ENCODE measurements at regions not wholly inside any gene's neighbourhood (a gene's known extent, or its start where the extent isn't known, plus 50 kb on each side); places are given as distances from the start of the nearest gene placed in this dataset.

DNA sequence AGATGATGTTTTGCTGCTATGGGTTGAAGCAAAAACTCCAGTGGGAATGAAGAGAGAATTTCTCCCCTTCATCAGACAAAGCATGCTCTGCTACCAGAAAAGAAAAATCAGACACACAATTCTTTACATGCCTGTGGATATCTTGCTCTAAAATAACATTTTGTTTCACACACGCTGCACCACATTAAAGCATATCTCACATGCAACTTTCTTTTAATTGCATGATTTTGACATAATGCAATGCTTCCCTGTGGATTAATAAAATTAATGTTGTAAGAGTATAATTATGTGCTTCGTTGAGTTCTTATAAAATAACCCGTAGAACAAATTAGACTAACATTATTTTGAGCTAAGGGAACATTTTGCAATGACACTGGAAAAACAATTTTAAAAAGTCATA is 2230.7 kb downstream of the PCDH7 start:
- no peak overlapping the region for H2BK12ac ChIP-seq (ENCODE audit: low read depth, low read length)
- H3K79me1 ChIP-seq (ENCODE audit: low read depth, low read length), result no peaks in the 10 kb centered on the region
- no peak overlapping the region for H3K4me2 ChIP-seq (ENCODE audit: insufficient read depth in 1 of 2, low read depth in 2 of 2, low read length in 2 of 2)
- H4K5ac ChIP-seq (ENCODE audit: insufficient read length, low read depth, low read length), result no peak overlapping the region
- H2BK20ac ChIP-seq (ENCODE audit: low read length), result no peak overlapping the region
- no peaks in the 10 kb centered on the region for H4K20me1 ChIP-seq (replicated peaks in 1 of 2; ENCODE audit: control insufficient read depth in 1 of 2, insufficient read depth in 2 of 2, low read length in 2 of 2)
- H3K4me1 ChIP-seq (replicated peaks in 1 of 4; ENCODE audit: control insufficient read depth in 3 of 4, insufficient read depth in 4 of 4, low read length in 3 of 4), result no peaks in the 10 kb centered on the region
- H3K23ac ChIP-seq (ENCODE audit: insufficient read length), result no peak overlapping the region
- ChIA-PET POLR2A (ENCODE audit: partially characterized antibody) (no interaction called here), CTCF (ENCODE audit: partially characterized antibody) (interaction anchor here (1.3 to 2.1 kb wide), 2 partner anchors 12 to 111 kb away, joined by 5 read pairs; no protein-coding TSS in a partner anchor)
- no peaks in the 10 kb centered on the region for H3K27me3 ChIP-seq (replicated peaks in 1 of 4; ENCODE audit: control insufficient read depth in 3 of 4, extremely low read depth in 1 of 4, insufficient read depth in 3 of 4, low read length in 3 of 4)
- no peaks in the 10 kb centered on the region for H3K23me2 ChIP-seq (ENCODE audit: low read depth, low read length)
- H3K36me3 ChIP-seq (ENCODE audit: control insufficient read depth in 2 of 4, insufficient read depth in 4 of 4, low read length in 3 of 4), result no peaks in the 10 kb centered on the region
- no peak overlapping the region for H4K8ac ChIP-seq (ENCODE audit: extremely low read depth, insufficient read depth, low read length)
- H3K18ac ChIP-seq (ENCODE audit: extremely low read depth, low read length), result no peak overlapping the region
- H3K14ac ChIP-seq (ENCODE audit: insufficient read length), result no peak overlapping the region
- 98% methylated on average over 3 of the region's 3 CpGs; no CpG with 5 or more reads in 1 of the 2 experiments for WGBS, 2 experiments (ENCODE audit: extremely low coverage in 1 of 2, insufficient coverage in 1 of 2, insufficient read length in 1 of 2, insufficient replicate concordance in 2 of 2, low coverage in 1 of 2, low lambda C conversion rate in 2 of 2, missing lambda C conversion rate in 1 of 2)
- no peaks in the 10 kb centered on the region for H3K79me2 ChIP-seq (ENCODE audit: control insufficient read depth in 1 of 2, insufficient read depth in 2 of 2, low read length in 2 of 2)
- FAIRE-seq, result no peak
- H2BK15ac ChIP-seq (ENCODE audit: low read length), result no peak overlapping the region
- H2BK120ac ChIP-seq (replicated peaks; ENCODE audit: low read depth, low read length), result no peak overlapping the region
- no peaks in the 10 kb centered on the region for H3K9me3 ChIP-seq (ENCODE audit: insufficient read depth in 2 of 2, low read depth in 1 of 2, low read length in 1 of 2)
- H2AK5ac ChIP-seq (ENCODE audit: low read depth, low read length), result no peak overlapping the region
- no peak overlapping the region for H4K91ac ChIP-seq (replicated peaks; ENCODE audit: insufficient read length, low read length)
- no peak overlapping the region for H3K9ac ChIP-seq (replicated peaks in 1 of 4; ENCODE audit: extremely low read depth in 1 of 4, low read depth in 3 of 4, low read length in 3 of 4)
- H3K27ac ChIP-seq (ENCODE audit: low read depth, low read length), result no peak overlapping the region
- no peak overlapping the region for H2AFZ ChIP-seq (ENCODE audit: low read length)
- no peak overlapping the region for H2BK5ac ChIP-seq (ENCODE audit: low read depth, low read length)
- no peak overlapping the region for H3K4ac ChIP-seq (replicated peaks; ENCODE audit: insufficient read length, low read depth, low read length)
- no peak overlapping the region for H3K56ac ChIP-seq (replicated peaks; ENCODE audit: insufficient read length, low read depth, low read length)
- no peak for DNase-seq (ENCODE audit: low read depth in 1 of 2, low spot score in 2 of 2)
- H3K4me3 ChIP-seq (ENCODE audit: extremely low read depth in 1 of 4, insufficient read depth in 2 of 4, low read depth in 3 of 4, low read length in 4 of 4), result no peak overlapping the region
- TF ChIP-seq SAP30 (IDR thresholded peaks at IDR 0.05; ENCODE audit: insufficient read depth, insufficient replicate concordance, low read length), result no peak
- TF ChIP-seq BCL11A (IDR thresholded peaks at IDR 0.05; ENCODE audit: low read depth in 2 of 2, low read length in 2 of 2), result no peak
- no peak for TF ChIP-seq CBX5 (IDR thresholded peaks at IDR 0.05; ENCODE audit: low read depth, low read length)
- no peak for TF ChIP-seq NANOG (IDR thresholded peaks at IDR 0.05; ENCODE audit: insufficient read depth, low read depth, low read length, poor library complexity, severe bottlenecking)
- no peak for TF ChIP-seq TEAD4 (IDR thresholded peaks at IDR 0.05; ENCODE audit: low read depth, low read length)
- no peak for TF ChIP-seq SIN3A (conservative IDR thresholded peaks at IDR 0.05 in 1 of 2, IDR thresholded peaks at IDR 0.05 in 1 of 2; ENCODE audit: low read depth in 1 of 2, low read length in 2 of 2)
- TF ChIP-seq, protein P1, sequence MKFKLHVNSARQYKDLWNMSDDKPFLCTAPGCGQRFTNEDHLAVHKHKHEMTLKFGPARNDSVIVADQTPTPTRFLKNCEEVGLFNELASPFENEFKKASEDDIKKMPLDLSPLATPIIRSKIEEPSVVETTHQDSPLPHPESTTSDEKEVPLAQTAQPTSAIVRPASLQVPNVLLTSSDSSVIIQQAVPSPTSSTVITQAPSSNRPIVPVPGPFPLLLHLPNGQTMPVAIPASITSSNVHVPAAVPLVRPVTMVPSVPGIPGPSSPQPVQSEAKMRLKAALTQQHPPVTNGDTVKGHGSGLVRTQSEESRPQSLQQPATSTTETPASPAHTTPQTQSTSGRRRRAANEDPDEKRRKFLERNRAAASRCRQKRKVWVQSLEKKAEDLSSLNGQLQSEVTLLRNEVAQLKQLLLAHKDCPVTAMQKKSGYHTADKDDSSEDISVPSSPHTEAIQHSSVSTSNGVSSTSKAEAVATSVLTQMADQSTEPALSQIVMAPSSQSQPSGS (IDR thresholded peaks at IDR 0.05; ENCODE audit: low read length), result no peak
- TF ChIP-seq RFX5 (IDR thresholded peaks at IDR 0.05; ENCODE audit: borderline replicate concordance, low read depth, low read length), result no peak
- TF ChIP-seq POLR2AphosphoS5 (IDR thresholded peaks at IDR 0.05; ENCODE audit: low read depth, low read length), result no peak
- no peak for TF ChIP-seq HDAC2 (IDR thresholded peaks at IDR 0.05; ENCODE audit: borderline replicate concordance in 1 of 2, low read depth in 2 of 2, low read length in 2 of 2)
- TF ChIP-seq GABPA (IDR thresholded peaks at IDR 0.05; ENCODE audit: borderline replicate concordance, insufficient read depth, low read length), result no peak
- TF ChIP-seq TAF1 (IDR thresholded peaks at IDR 0.05; ENCODE audit: low read depth, low read length), result no peak
